ENCODE measurements at regions not wholly inside any gene's neighbourhood (a gene's known extent, or its start where the extent isn't known, plus 50 kb on each side); places are given as distances from the start of the nearest gene placed in this dataset.
"Not testable (repeated sequence)": the region's sequence is repeated elsewhere in the genome, so short reads cannot be mapped to it uniquely, and the experiment has no call there.

DNA sequence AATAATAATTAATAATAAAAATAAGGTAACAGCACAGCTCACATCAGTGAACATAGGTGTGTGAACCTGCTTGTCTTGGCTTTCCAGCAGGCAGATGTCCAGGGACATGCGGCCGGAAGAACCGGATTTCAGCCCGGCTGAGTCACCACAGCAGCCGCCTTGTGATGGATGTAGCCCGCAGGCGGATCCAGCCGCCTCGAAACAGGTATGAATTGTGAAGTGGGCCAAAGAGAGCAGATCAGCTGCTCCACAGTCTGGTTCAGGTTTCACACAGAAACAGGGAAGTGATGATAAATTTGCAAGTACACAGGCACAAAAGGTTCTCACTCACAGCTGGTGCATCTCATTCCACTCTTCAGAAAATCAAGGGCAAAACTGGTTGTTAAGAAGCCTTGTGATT lies 55.1 kb downstream of the ID4 start:
- DNase-seq (ENCODE audit: low read depth): no peak

DNA sequence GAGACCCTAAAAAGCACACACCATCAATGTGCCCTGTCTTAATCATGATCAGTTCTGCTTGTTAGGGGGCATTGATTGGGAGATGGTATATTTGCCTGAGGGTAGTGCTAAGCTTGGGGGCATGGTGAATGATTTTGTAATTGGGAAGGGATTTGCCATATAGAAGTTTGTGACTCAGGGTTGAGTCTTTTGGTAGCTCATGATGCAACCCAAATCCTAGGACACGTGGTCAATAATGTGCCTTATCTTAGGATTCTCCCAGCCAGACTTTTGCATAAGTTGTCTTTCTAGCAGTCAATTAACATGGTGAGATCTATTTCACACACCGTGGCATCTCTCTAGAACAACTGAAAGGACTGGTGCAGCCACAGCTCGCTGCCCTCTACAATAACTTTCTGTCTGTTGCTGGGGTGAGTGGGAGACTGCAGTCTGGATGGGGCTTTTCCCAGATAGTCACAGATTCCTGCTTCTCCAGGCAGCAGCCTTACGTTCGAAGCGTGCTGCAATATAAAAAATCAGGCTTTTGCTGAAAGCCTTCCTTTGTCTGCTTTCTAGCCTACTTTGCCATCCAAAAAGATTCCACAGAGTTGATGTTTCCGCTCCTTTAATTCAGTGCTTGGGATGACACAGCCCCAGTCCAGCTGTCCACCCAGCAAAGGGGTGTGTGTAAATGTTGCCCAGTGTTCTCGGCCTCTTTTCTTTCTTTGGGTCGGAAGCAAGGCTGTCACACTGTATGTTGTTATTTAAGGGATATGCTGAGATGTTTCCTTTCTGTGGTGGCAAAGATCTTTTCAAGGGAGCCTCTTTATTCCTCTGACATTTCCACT lies 58.9 kb downstream of the ID4 start:
- DNase-seq (ENCODE audit: low read depth): no peak

- no peak for DNase-seq (ENCODE audit: low read depth)
These were observed 59.5 kb downstream of the ID4 start for GRCh38 chr6:19896693-19897010.

DNA sequence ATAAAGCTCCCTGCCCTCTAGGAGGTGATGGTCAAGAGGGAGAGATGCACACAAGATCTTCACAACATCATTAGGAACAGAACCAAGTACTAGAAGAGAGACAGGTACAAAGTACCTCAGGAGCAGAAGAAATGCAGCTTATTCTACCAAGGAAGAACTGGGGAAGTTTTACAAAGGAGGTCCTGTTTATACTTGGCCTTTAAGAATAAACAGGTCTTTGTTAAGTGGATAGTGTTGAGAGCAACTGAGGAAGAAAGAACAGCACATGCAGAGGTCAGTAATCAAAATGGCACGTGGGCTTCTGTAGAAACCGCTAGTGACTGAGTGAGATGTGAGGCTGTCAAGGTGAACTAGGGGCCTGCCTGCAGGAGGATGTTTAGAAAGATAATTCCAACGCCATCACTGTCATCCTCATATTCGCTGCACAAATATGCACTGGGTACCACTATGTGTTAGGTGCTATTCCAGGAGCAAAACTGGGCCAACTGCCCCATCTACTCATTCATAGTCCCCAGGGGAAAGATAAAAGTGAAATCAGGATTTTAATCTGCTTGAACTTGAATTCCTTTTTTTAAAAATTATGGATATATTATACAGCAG lies 61.1 kb downstream of the ID4 start:
- DNase-seq (ENCODE audit: low read depth): no peak

- no peak for DNase-seq (ENCODE audit: low read depth)
These were observed 65.0 kb downstream of the ID4 start for GRCh38 chr6:19902201-19902600.

- not testable (repeated sequence) for DNase-seq (ENCODE audit: low read depth)
These were observed 67.2 kb downstream of the ID4 start for GRCh38 chr6:19904408-19904807.

DNA sequence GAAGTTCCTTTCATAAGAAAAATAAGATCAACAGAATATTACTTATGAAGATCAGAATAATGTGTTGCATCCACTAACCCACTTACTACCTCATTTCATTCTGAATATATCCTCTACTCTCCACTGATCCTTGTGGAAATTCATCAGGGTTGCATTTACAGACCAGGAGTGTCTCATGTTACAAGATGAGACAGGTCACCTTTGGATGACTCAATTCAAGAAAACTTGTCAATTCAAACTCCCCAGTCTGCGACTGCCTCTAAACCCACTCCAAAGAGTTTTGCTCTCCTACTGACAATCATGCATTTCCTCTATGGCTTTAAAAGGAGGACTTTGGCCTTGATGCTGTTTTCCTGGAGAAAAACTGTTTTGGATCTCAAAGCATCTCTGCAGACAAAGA lies 68.4 kb downstream of the ID4 start:
- no peak for DNase-seq (ENCODE audit: low read depth)

GRCh38 chr6:19906171-19906570 lies 69.0 kb downstream of the ID4 start:
- no peak for DNase-seq (ENCODE audit: low read depth)

GRCh38 chr6:19911223-19911622 lies 74.1 kb downstream of the ID4 start:
- DNase-seq (ENCODE audit: low read depth): no peak

- no peak for DNase-seq (ENCODE audit: low read depth)
These were observed 81.3 kb downstream of the ID4 start for GRCh38 chr6:19918436-19918835.

GRCh38 chr6:19921786-19922185 lies 84.6 kb downstream of the ID4 start:
- no peak for DNase-seq (ENCODE audit: low read depth)

GRCh38 chr6:19925533-19925932 lies 88.4 kb downstream of the ID4 start:
- no peak for DNase-seq (ENCODE audit: low read depth)

DNA sequence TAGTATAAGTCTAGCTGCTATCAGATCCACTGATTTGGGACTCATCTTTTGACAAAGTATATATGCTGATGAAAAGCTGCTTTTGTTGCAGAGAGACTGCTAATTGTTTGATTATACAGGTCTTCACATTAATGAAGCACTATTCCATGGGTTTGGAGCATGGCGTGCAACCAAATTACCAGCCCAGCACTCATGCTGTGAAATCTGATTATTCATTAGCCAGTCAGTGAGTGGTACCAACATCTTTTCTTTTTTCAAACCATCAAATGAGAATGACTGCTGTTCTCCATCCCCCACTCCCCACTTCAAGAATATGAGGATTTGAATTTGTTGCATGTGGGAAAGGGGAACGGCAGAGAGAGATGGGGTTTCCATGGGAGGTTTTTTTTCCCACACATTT lies 91.3 kb downstream of the ID4 start:
- DNase-seq (ENCODE audit: low read depth): no peak

GRCh38 chr6:19929312-19929711 lies 92.1 kb downstream of the ID4 start:
- DNase-seq (ENCODE audit: low read depth): no peak

GRCh38 chr6:19934996-19935591 lies 97.9 kb downstream of the ID4 start:
- no peak for DNase-seq (ENCODE audit: low read depth)

DNA sequence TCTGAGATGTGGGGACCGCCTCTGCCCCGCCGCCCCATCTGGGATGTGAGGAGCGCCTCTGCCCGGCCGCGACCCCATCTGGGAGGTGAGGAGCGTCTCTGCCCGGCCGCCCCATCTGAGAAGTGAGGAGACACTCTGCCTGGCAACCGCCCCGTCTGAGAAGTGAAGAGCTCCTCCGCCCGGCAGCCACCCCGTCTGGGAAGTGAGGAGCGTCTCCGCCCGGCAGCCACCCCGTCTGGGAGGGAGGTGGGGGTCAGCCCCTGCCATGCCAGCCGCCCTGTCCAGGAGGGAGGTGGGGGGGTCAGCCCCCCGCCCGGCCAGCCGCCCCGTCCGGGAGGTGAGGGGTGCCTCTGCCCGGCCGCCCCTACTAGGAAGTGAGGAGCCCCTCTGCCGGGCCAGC lies 102.2 kb downstream of the ID4 start:
- not testable (repeated sequence) for DNase-seq (ENCODE audit: low read depth)

DNA sequence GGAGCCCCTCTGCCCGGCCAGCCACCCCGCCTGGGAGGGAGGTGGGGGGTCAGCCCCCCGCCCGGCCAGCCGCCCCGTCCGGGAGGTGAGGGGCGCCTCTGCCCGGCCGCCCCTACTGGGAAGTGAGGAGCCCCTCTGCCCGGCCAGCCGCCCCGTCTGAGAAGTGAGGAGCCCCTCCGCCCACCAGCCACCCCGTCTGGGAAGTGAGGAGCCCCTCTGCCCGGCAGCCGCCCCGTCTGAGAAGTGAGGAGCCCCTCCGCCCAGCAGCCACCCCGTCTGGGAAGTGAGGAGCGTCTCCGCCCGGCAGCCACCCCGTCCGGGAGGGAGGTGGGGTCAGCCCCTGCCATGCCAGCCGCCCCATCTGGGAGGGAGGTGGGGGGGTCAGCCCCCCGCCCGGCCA lies 102.8 kb downstream of the ID4 start:
- DNase-seq (ENCODE audit: low read depth): not testable (repeated sequence)

DNA sequence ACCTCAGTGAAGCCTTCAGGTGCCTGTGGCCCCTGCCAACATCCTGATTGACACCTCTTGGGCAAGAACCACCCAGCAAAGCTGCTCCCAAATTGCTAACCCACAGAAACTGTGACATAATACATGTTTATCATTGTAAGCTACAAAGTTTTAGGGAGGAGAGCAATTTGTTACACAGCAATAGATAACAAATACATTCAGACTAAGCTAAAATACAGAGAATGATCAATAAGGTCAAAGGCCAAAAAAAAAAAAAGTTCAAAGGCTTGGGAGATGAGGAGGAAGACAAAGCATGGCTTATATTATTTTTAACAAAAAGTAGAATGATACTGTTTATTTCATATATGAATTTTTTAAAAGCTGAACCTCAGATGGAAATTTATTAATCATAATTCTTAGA lies 105.9 kb downstream of the ID4 start:
- DNase-seq (ENCODE audit: low read depth): no peak

GRCh38 chr6:19945843-19946358 lies 108.7 kb downstream of the ID4 start:
- no peak for DNase-seq (ENCODE audit: low read depth)

DNA sequence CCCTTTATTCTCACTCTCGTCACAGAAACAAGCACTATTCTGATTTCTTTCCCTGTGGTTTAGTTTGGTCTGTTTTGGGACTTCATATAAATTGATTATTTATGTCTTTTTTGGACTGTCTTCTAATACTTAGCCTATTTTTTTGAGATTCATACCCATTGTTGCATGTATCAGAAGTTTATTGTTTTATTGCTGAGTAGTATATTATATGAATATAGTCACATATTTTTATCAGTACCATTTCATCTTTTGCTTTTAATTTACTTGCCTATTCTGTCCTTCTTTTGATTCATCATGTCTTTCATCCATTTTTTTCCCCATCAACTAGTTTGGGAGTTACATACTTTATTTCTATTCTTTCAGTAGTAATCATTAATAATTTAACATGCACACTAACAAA lies 112.0 kb downstream of the ID4 start:
- no peak for DNase-seq (ENCODE audit: low read depth)

DNA sequence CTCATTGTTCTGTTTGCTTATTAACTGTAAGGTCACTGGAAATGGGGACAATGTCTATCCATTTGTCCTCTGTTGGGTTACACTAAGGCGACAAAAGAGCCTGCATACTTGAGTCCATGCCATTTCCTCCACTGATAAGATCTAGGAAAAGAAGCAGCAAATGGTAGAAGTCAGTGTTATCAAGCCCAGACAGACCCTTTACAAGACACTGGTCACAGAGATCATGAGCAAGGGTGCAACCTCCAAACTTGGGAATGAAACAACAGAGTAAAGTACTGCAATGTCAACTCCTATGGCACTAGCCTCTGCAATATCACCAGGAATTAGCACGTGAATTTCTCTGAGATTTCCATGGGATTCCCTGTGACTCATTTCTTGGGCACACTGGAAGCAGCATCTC lies 126.9 kb downstream of the ID4 start:
- no peak for DNase-seq (ENCODE audit: low read depth)

DNA sequence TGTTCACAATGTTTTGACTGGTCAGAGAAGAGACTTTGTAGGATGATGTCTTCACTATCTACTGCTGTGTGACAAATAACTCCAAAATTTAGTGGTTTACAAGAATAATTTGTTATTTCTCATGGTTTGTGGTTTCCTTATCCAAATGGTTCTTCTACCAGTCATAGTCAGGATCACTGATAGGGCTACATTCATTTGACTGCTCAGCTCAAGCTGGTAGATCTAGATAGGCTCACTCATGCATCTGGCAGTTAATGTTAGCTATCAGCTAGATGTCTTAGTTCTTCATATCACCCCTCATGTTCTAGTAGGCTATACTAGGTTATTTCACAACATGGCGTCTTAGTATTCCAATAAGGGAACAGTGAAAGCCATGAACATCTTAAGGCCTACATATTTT lies 131.0 kb downstream of the ID4 start:
- no peak for DNase-seq (ENCODE audit: low read depth)

DNA sequence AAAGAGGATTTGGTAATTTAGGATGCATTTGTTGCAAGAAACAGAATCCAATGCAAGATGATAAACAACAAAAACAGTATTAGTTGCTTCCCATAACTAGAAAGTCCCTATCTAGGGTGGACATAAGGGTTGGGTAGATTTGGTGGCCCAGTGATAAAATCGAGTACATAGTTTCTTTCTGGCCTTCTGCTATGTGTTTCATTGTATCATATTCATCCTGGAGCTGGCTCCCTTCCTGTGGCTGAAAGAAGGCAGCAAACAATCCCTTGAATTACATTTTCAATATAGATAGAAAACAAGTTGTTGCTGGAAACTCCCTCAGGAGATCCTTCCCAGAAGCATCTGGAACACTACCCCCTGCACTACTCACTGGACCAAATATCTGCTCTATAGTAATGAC lies 135.1 kb downstream of the ID4 start:
- DNase-seq (ENCODE audit: low read depth): no peak

Measured in EH (cell line).